Coronary artery (tissue), 2 donors: ENCODE measurements at regions not wholly inside any gene's neighbourhood (a gene's known extent, or its start where the extent isn't known, plus 50 kb on each side); places are given as distances from the start of the nearest gene placed in this dataset.

Source experiments
- DNase-seq: peaks from one replicate; pipeline ENCODE4 v3.0.0-alpha.2; 2017; ENCODE audit warnings: low spot score
- H3K27ac ChIP-seq, 2 donors: fragments of 200-600 bp; sonication (generic); one replicate each; pipeline ENCODE4 v1.5.1; 2016 to 2019
- H3K4me3 ChIP-seq: fragments of 200-600 bp; sonication (generic); 2 replicates; pipeline ENCODE4 v1.5.1; 2016; ENCODE audit warnings: mild to moderate bottlenecking, moderate library complexity
- TF ChIP-seq, protein P1 (sequence below): fragments of 200-600 bp; sonication (generic); IDR thresholded peaks from one replicate; pipeline ENCODE4 v1.5.1; 2019; ENCODE audit warnings: antibody characterized with exemption

GRCh38 chr2:191625016-191625415, 52.9 kb upstream of the NABP1 start:
- H3K4me3 ChIP-seq = no peak overlapping the region
- TF ChIP-seq, protein P1, sequence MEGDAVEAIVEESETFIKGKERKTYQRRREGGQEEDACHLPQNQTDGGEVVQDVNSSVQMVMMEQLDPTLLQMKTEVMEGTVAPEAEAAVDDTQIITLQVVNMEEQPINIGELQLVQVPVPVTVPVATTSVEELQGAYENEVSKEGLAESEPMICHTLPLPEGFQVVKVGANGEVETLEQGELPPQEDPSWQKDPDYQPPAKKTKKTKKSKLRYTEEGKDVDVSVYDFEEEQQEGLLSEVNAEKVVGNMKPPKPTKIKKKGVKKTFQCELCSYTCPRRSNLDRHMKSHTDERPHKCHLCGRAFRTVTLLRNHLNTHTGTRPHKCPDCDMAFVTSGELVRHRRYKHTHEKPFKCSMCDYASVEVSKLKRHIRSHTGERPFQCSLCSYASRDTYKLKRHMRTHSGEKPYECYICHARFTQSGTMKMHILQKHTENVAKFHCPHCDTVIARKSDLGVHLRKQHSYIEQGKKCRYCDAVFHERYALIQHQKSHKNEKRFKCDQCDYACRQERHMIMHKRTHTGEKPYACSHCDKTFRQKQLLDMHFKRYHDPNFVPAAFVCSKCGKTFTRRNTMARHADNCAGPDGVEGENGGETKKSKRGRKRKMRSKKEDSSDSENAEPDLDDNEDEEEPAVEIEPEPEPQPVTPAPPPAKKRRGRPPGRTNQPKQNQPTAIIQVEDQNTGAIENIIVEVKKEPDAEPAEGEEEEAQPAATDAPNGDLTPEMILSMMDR = no peak
- DNase-seq = no peak
- H3K27ac ChIP-seq = no peak overlapping the region

DNA sequence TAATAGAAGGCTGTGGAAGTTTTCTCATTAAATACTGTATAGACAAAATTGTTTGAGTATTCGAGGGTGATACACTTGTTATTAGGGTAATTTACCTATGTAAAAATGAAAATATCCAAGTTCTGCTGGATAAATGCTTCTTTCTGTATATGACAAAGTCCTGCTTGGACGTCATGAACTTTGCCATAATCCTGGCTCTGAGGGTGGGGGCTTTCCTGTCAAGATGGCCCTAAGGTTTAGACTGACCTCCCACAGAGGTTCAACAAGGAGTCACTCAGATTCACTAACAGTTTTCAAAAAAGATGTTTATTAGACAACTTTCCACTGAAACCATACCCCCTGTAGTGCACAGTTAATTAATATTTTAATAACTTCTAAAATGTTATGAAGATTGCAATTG, 52.5 kb upstream of the NABP1 start:
- Histone ChIP-seq H3K27ac (no peak overlapping the region), H3K4me3 (no peak overlapping the region)
- TF ChIP-seq, protein P1 = no peak
- no peak for DNase-seq

DNA sequence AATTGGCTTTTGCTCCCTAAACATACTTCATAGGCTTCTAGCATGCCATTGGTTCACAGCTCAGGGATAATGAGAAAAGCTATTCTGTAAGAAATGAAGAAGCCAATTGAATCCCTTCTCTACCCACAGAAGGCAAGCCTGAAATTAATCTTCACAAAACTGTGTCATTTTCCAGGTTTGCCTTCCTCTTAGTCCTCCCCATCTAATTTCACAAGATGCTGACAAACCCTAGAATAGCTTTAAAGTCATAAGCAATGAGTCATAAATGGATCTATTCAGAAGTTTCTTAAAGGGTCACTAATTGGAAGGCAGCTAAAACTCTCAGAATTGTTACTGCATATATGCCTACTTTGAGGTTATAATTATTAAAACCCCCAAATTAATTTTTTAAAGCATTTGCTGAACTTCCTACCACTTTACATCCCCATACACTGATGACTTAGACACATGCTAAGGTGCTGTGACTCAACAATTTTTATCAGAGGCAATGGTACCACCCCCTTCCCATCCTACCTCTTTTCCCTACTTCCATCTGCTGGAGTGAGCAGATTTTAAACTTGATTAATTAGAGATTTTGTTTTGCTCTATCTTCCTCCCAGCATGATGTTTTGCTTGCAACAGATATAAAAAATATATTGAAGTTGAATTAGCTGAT, 51.3 kb upstream of the NABP1 start:
- TF ChIP-seq, protein P1 = no peak
- Histone ChIP-seq H3K4me3 (no peak overlapping the region), H3K27ac (no peak overlapping the region)
- DNase-seq = no peak

DNA sequence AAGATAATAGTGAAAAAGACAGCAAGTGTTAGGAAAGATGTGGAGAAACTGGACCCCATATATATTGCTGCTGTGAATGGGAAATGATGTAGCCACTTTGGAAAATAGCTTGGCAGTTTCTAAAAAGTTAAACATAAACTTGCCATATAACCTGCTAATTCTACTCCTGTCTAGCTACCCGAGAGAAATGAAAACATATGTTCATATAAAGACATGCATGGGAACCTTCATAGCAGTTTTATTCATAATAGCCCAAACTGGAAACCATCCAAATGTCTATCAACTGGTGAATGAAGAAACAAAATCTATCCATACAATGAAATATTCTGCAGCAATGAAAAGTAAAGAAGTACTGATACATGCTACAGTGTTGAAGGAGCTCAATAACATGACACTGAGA, 50.4 kb upstream of the NABP1 start:
- H3K27ac ChIP-seq = no peak overlapping the region
- DNase-seq = no peak
- TF ChIP-seq, protein P1 = no peak
- H3K4me3 ChIP-seq = no peak overlapping the region
